ENCODE measurements at regions not wholly inside any gene's neighbourhood (a gene's known extent, or its start where the extent isn't known, plus 50 kb on each side); places are given as distances from the start of the nearest gene placed in this dataset.

- no peak for TF ChIP-seq HMGXB3 (CRISPR knock-in tag; IDR thresholded peaks at IDR 0.05; ENCODE audit: borderline replicate concordance)
- TF ChIP-seq KLF13 (CRISPR knock-in tag; IDR thresholded peaks at IDR 0.05), result no peak
- TF ChIP-seq ZNF552 (CRISPR knock-in tag; IDR thresholded peaks at IDR 0.05; ENCODE audit: borderline replicate concordance), result no peak
- TF ChIP-seq FLYWCH1 (CRISPR knock-in tag; IDR thresholded peaks at IDR 0.05), result no peak
Measured at GRCh38 chr7:18194616-18195015, 167.0 kb upstream of the PRPS1L1 start (continued).

DNA sequence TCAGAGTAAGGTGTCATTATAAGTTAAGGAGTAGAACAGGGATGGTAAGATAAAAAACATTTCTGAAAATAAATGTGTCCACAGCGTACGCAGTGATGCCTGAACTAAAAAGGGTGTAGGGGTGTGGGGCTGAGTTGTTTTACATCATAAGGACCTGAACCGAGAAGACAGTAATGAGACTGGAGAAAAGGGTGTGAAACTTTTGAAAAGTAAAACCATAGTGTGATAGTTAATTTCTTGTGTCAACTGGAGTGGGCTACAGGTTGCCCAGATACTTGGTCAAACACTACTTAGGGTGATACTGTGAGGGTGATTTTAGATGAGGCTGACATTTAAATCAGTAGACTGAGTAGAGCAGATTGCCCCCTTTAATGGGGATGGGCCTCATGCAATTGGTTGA lies 169.0 kb upstream of the PRPS1L1 start:
- Histone ChIP-seq H3K4me2 (ENCODE audit: low read depth, low read length) (no peak overlapping the region), H3K36me3 (replicated peaks in 1 of 2; ENCODE audit: control insufficient read depth in 1 of 2, insufficient read depth in 2 of 2, low read length in 2 of 2) (no peaks in the 10 kb centered on the region), H3K27ac (ENCODE audit: extremely low read length, insufficient read depth, low read length) (no peak overlapping the region), H3K27me3 (ENCODE audit: control insufficient read depth in 1 of 2, insufficient read depth in 2 of 2, low read length in 2 of 2) (no peaks in the 10 kb centered on the region), H3K79me2 (ENCODE audit: insufficient read depth, low read length) (no peaks in the 10 kb centered on the region), H3K4me1 (ENCODE audit: insufficient read depth, low read length) (no peaks in the 10 kb centered on the region), H3K4me3 (replicated peaks in 1 of 3; ENCODE audit: insufficient read depth in 1 of 3, low read depth in 2 of 3, low read length in 3 of 3) (no peak overlapping the region), H4K20me1 (ENCODE audit: insufficient read depth, low read length) (no peaks in the 10 kb centered on the region), H2AFZ (ENCODE audit: low read length) (no peak overlapping the region), H3K9me3 (ENCODE audit: low read length) (no peaks in the 10 kb centered on the region), H3K9ac (ENCODE audit: insufficient read depth, low read depth, low read length) (no peak overlapping the region)
- POLR2A ChIA-PET, result no interaction called here
- CTCF ChIA-PET (ENCODE audit: low intra/inter-chr PET ratio, low total read pairs), result no interaction called here
- WGBS (ENCODE audit: low lambda C conversion rate), result 20% methylated on average over 3 of the region's 3 CpGs
- intact Hi-C loops (cut with micrococcal nuclease; ENCODE audit: unreplicated experiment), result no loop called here
- BruUV-seq (replicated peaks), result no TSS peak
- in situ Hi-C loops (cut with HindIII; ENCODE audit: extremely low pct_ligation_motif_present, low pct_unique_long_range_greater_than_20kb), result no loop called here
- ATAC-seq, result no peak
- no peak for FAIRE-seq
- DNase-seq (ENCODE audit: low spot score), result no peak
- TF ChIP-seq ZNF724P (CRISPR knock-in tag; IDR thresholded peaks at IDR 0.05; ENCODE audit: borderline replicate concordance) (no peak), ATF4 (CRISPR knock-in tag; IDR thresholded peaks at IDR 0.05) (no peak), ZNF34 (CRISPR knock-in tag; IDR thresholded peaks at IDR 0.05; ENCODE audit: borderline replicate concordance) (no peak), ZNF782 (CRISPR knock-in tag; IDR thresholded peaks at IDR 0.05; ENCODE audit: borderline replicate concordance) (no peak), TBX2 (CRISPR knock-in tag; IDR thresholded peaks at IDR 0.05; ENCODE audit: borderline replicate concordance) (no peak), KDM2A (CRISPR knock-in tag; IDR thresholded peaks at IDR 0.05; ENCODE audit: borderline replicate concordance, low read depth) (no peak), ZNF17 (CRISPR knock-in tag; IDR thresholded peaks at IDR 0.05) (no peak), ETV6 (CRISPR knock-in tag; conservative IDR thresholded peaks at IDR 0.05) (no peak)
- TF ChIP-seq, protein P1, sequence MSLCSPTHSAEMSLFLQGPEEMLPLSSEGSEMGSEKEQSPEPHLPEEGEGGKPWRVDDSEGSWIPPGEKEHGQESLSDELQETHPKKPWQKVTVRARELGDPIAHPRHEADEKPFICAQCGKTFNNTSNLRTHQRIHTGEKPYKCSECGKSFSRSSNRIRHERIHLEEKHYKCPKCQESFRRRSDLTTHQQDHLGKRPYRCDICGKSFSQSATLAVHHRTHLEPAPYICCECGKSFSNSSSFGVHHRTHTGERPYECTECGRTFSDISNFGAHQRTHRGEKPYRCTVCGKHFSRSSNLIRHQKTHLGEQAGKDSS (CRISPR knock-in tag; IDR thresholded peaks at IDR 0.05; ENCODE audit: borderline replicate concordance, low read depth), result no peak
- TF ChIP-seq, protein P2, sequence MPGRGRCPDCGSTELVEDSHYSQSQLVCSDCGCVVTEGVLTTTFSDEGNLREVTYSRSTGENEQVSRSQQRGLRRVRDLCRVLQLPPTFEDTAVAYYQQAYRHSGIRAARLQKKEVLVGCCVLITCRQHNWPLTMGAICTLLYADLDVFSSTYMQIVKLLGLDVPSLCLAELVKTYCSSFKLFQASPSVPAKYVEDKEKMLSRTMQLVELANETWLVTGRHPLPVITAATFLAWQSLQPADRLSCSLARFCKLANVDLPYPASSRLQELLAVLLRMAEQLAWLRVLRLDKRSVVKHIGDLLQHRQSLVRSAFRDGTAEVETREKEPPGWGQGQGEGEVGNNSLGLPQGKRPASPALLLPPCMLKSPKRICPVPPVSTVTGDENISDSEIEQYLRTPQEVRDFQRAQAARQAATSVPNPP (CRISPR knock-in tag; IDR thresholded peaks at IDR 0.05), result no peak
- TF ChIP-seq, protein P3, sequence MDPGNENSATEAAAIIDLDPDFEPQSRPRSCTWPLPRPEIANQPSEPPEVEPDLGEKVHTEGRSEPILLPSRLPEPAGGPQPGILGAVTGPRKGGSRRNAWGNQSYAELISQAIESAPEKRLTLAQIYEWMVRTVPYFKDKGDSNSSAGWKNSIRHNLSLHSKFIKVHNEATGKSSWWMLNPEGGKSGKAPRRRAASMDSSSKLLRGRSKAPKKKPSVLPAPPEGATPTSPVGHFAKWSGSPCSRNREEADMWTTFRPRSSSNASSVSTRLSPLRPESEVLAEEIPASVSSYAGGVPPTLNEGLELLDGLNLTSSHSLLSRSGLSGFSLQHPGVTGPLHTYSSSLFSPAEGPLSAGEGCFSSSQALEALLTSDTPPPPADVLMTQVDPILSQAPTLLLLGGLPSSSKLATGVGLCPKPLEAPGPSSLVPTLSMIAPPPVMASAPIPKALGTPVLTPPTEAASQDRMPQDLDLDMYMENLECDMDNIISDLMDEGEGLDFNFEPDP (CRISPR knock-in tag; conservative IDR thresholded peaks at IDR 0.05), result no peak
